ACC112 (cell line): ENCODE measurements at regions not wholly inside any gene's neighbourhood (a gene's known extent, or its start where the extent isn't known, plus 50 kb on each side); places are given as distances from the start of the nearest gene placed in this dataset.

Source experiments
- H2AFZ ChIP-seq: fragments of 200-600 bp; sonication (generic); one replicate; pipeline ENCODE4 v1.6.0; 2017; ENCODE audit warnings: antibody characterized with exemption, low read length; ENCODE audit not compliant: unreplicated experiment
- H3K27ac ChIP-seq: fragments of 200-600 bp; sonication (generic); 2 replicates; pipeline ENCODE4 v1.5.1; 2014; ENCODE audit warnings: low read depth, mild to moderate bottlenecking, antibody characterized with exemption, low read length, moderate library complexity
- H3K27me3 ChIP-seq: fragments of 200-600 bp; sonication (generic); 2 replicates; pipeline ENCODE4 v1.6.1; 2014; ENCODE audit warnings: mild to moderate bottlenecking, antibody characterized with exemption, low read length, moderate library complexity, mixed read lengths; ENCODE audit not compliant: insufficient read depth
- H3K36me3 ChIP-seq: fragments of 200-600 bp; sonication (generic); 2 replicates; pipeline ENCODE4 v1.6.1; 2016; ENCODE audit warnings: mild to moderate bottlenecking, antibody characterized with exemption, low read length, moderate library complexity, mixed read lengths; ENCODE audit not compliant: insufficient read depth
- H3K4me1 ChIP-seq: fragments of 200-600 bp; sonication (generic); one replicate; pipeline ENCODE4 v1.6.1; 2016; ENCODE audit warnings: low read length, mixed read lengths; ENCODE audit not compliant: insufficient read depth, unreplicated experiment, control insufficient read depth
- H3K4me3 ChIP-seq: fragments of 200-600 bp; sonication (generic); 2 replicates; pipeline ENCODE4 v1.5.1; 2014; ENCODE audit warnings: mild to moderate bottlenecking, low read depth, low read length
- H3K79me2 ChIP-seq: fragments of 200-600 bp; sonication (generic); one replicate; pipeline ENCODE4 v1.6.0; 2016; ENCODE audit warnings: low read length; ENCODE audit not compliant: control insufficient read depth, unreplicated experiment, insufficient read depth

- Histone ChIP-seq H3K36me3 (no peaks in the 10 kb centered on the region), H3K27me3 (no peaks in the 10 kb centered on the region), H3K27ac (no peak overlapping the region), H3K79me2 (no peaks in the 10 kb centered on the region), H3K4me1 (no peaks in the 10 kb centered on the region), H2AFZ (no peak overlapping the region), H3K4me3 (no peak overlapping the region)
Observed at GRCh38 chr10:128877141-128877540, 589.9 kb upstream of the MGMT start.

DNA sequence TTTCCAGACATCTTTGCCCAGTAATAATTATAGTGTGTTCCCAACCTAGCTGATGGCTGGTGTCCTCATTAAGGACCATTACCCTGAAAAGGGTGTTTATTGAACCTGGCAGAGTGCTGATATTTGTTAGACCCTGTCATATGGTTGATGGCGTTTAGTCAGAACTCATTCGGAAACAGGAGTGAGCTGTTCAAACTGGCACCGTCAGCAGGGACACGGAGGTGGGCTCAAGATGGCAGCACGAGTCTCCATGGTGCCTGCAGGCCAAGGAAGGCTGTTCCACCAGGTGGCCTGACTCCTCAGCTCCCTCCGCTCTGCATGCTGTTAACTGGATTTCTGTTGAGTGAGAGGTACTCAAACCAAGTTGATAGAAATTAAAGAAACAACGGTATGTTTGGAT is 589.1 kb upstream of the MGMT start:
- no peak overlapping the region for H2AFZ ChIP-seq
- no peak overlapping the region for H3K27ac ChIP-seq
- H3K79me2 ChIP-seq: no peaks in the 10 kb centered on the region
- H3K4me1 ChIP-seq: no peaks in the 10 kb centered on the region
- H3K36me3 ChIP-seq: no peaks in the 10 kb centered on the region
- no peak overlapping the region for H3K4me3 ChIP-seq
- H3K27me3 ChIP-seq: no peaks in the 10 kb centered on the region

DNA sequence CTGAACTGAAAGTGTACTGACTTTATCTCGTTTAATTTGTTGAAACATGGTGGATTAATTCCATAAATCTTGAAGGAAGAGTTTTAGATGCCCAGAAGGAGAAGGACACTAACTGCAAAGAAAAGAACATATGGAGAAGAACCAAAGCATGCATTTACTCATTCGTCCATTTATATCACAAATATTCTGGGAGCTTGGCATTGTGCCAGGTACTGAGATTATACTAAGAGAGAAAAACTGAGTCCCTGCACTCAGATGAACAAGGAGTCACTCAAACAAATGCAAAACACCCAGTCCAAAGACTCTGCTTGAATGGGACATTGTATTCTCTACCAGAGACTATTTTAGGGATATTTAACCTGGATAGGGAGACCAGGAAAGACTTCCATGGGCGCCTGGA is 588.0 kb upstream of the MGMT start:
- H3K4me1 ChIP-seq: no peaks in the 10 kb centered on the region
- no peak overlapping the region for H3K4me3 ChIP-seq
- H3K27me3 ChIP-seq: no peaks in the 10 kb centered on the region
- no peaks in the 10 kb centered on the region for H3K36me3 ChIP-seq
- no peak overlapping the region for H3K27ac ChIP-seq
- H2AFZ ChIP-seq: no peak overlapping the region
- no peaks in the 10 kb centered on the region for H3K79me2 ChIP-seq

DNA sequence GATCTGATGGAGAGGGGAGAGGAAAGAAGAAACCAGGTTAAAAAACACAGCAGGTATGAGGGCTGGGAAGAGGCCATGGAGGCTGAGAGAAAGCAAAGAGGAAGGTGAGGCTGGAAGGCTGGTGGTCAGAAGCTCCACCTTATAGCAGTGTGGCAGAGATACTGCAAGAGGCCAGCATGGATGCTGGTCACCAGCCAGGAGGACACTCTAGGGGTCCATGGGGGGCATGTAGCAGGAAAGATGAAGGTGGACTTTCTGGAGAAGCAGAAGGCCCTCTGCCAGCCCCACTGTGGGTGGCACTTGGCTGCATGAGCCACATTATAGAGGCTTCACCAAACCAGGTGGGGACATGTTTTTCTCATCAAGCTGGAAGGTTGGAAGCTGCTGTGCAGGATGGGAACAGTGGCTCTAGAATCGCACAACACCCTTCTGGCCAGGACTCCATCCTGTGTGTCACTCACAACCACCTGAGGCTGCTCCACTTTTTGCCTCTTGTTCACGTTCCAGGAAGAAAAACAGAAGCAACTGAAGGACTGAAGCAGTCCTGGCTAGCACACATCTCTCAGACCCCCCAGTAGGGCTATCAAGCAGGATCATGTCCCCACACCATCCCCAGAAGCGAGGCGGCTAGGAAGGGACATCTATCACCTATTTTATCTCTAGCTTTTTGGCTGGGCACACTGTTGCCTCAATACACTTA is 587.5 kb upstream of the MGMT start:
- no peak overlapping the region for H3K27ac ChIP-seq
- no peak overlapping the region for H3K4me3 ChIP-seq
- no peak overlapping the region for H2AFZ ChIP-seq
- no peaks in the 10 kb centered on the region for H3K4me1 ChIP-seq
- no peaks in the 10 kb centered on the region for H3K36me3 ChIP-seq
- H3K27me3 ChIP-seq: no peaks in the 10 kb centered on the region
- no peaks in the 10 kb centered on the region for H3K79me2 ChIP-seq

DNA sequence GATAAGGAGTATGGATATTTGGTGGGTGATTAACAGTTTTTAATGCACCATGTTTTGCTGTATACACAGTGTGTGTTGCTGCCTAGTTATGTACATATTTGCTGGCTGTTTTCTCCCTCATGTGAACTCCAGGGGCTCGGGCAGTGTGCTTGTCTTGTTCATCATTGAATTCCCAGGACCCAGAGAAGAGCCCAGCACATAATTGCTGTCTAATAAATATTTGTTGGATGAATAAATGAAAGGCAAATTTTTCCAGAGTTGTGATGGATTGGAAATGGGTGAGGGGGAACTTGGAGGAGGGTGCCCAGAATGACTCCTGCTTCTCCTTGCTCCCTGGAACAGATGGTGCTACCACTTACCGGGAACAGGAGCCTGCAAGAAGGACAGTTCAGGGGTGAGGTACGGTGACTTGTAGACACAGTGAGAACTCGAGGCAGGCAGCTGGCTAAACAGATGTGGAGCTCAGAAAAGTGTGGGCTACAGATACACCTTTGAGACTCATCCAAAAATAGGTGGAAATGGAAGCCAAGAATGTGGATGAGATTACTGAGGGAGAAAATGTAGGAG is 586.8 kb upstream of the MGMT start:
- H3K27me3 ChIP-seq: no peaks in the 10 kb centered on the region
- no peak overlapping the region for H2AFZ ChIP-seq
- no peak overlapping the region for H3K4me3 ChIP-seq
- H3K4me1 ChIP-seq: no peaks in the 10 kb centered on the region
- no peaks in the 10 kb centered on the region for H3K79me2 ChIP-seq
- no peak overlapping the region for H3K27ac ChIP-seq
- no peaks in the 10 kb centered on the region for H3K36me3 ChIP-seq

DNA sequence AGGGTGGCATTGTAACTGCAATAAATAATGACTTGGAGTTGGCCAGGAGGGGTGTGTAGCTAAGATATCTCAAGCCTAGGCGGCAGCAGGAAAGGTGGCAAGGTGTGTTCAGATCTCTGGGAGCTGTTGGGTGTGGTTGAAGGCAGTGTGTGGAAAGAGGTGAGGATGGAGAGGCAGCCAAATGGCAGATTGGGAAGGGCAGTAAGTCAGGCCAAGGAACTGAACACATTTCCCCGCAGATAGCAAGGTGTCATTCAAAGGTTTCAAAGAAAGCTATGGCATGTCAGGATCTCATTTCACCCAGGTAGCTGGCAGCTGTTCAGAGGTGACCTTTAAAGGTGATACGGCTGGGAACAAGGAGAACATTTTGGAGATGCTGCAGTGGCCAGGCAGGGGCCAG is 586.0 kb upstream of the MGMT start:
- H2AFZ ChIP-seq: no peak overlapping the region
- no peak overlapping the region for H3K27ac ChIP-seq
- H3K4me3 ChIP-seq: no peak overlapping the region
- no peaks in the 10 kb centered on the region for H3K79me2 ChIP-seq
- no peaks in the 10 kb centered on the region for H3K36me3 ChIP-seq
- H3K4me1 ChIP-seq: no peaks in the 10 kb centered on the region
- H3K27me3 ChIP-seq: no peaks in the 10 kb centered on the region

GRCh38 chr10:128883231-128884032 is 583.6 kb upstream of the MGMT start:
- Histone ChIP-seq H3K4me3 (no peak overlapping the region), H3K36me3 (no peaks in the 10 kb centered on the region), H3K79me2 (no peaks in the 10 kb centered on the region), H3K27ac (no peak overlapping the region), H3K4me1 (no peaks in the 10 kb centered on the region), H3K27me3 (no peaks in the 10 kb centered on the region), H2AFZ (no peak overlapping the region)

GRCh38 chr10:128884033-128884425 is 583.0 kb upstream of the MGMT start:
- Histone ChIP-seq H3K4me3 (no peak overlapping the region), H3K4me1 (no peaks in the 10 kb centered on the region), H3K36me3 (no peaks in the 10 kb centered on the region), H2AFZ (no peak overlapping the region), H3K79me2 (no peaks in the 10 kb centered on the region), H3K27me3 (no peaks in the 10 kb centered on the region), H3K27ac (no peak overlapping the region)

DNA sequence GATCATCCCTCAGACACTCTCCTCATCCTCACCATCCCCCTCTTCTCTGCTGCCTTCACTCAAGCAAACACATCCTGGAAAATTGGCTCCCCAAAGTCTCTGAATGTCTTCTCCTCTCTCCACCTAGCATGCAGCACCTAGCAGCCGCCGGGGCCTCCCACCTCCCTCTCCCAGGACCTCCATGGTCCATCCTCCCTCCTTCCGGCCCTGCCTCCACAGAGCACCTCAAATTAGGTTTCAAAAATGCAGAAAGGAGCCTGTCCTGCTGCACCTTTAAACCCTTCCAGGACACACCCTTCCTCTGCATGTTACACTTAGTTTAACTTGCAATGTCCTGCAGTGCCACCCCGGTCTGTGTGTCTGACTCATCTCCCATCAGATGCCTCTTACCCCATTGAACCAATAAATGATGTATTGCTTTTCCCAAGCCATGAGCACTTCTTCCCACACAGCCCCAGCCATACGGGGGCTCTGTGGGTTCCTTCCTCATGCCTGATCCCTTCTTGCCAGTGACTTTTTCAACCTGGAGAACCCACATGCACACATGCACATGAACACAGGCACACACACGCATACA is 582.5 kb upstream of the MGMT start:
- no peaks in the 10 kb centered on the region for H3K4me1 ChIP-seq
- no peak overlapping the region for H3K4me3 ChIP-seq
- H3K79me2 ChIP-seq: no peaks in the 10 kb centered on the region
- H3K27ac ChIP-seq: no peak overlapping the region
- H2AFZ ChIP-seq: no peak overlapping the region
- H3K27me3 ChIP-seq: no peaks in the 10 kb centered on the region
- H3K36me3 ChIP-seq: no peaks in the 10 kb centered on the region

- no peak overlapping the region for H3K4me3 ChIP-seq
- no peaks in the 10 kb centered on the region for H3K4me1 ChIP-seq
- no peaks in the 10 kb centered on the region for H3K36me3 ChIP-seq
Observed at GRCh38 chr10:128885573-128886555, 581.2 kb upstream of the MGMT start.

More at GRCh38 chr10:128885573-128886555, 581.2 kb upstream of the MGMT start:
- Histone ChIP-seq H3K27ac (no peak overlapping the region), H3K27me3 (no peaks in the 10 kb centered on the region), H2AFZ (no peak overlapping the region), H3K79me2 (no peaks in the 10 kb centered on the region)
